Neural progenitor cell (in vitro differentiated cells): ENCODE measurements at regions not wholly inside any gene's neighbourhood (a gene's known extent, or its start where the extent isn't known, plus 50 kb on each side); places are given as distances from the start of the nearest gene placed in this dataset.

ENCODE experiments used
- EZH2 ChIP-seq: fragments of 200-600 bp; sonication (generic); IDR thresholded peaks from 2 replicates; pipeline ENCODE4 v1.6.1; 2017; ENCODE audit warnings: antibody characterized with exemption, mild to moderate bottlenecking, moderate library complexity
- EZH2phosphoT487 ChIP-seq: fragments of 200-600 bp; sonication (generic); IDR thresholded peaks from 2 replicates; pipeline ENCODE4 v1.6.1; 2017; ENCODE audit warnings: antibody characterized with exemption
- TF ChIP-seq, protein P1 (sequence below): fragments of 200-600 bp; sonication (generic); IDR thresholded peaks from 2 replicates; pipeline ENCODE4 v1.5.1; 2017; ENCODE audit warnings: antibody characterized with exemption, mild to moderate bottlenecking

DNA sequence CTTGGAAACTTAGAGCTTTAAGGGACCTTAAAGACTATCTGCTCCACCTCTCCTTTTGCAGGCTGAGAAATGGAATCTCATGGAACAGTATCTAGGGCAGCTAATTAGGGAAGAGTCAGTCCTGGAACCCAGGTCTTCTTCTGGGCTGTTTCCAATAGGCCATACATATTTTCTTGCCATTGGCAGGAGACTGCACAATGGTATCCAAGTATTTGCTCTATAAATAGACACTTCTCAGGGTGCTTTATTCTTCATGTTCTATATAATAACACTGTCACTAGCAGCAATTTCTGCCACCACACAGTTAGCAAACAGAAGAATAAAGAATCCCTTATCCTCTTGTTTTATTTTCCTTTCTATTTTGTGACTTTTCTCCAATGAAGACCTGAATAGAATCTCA lies 291.7 kb downstream of the C4orf33 start:
- TF ChIP-seq, protein P1, sequence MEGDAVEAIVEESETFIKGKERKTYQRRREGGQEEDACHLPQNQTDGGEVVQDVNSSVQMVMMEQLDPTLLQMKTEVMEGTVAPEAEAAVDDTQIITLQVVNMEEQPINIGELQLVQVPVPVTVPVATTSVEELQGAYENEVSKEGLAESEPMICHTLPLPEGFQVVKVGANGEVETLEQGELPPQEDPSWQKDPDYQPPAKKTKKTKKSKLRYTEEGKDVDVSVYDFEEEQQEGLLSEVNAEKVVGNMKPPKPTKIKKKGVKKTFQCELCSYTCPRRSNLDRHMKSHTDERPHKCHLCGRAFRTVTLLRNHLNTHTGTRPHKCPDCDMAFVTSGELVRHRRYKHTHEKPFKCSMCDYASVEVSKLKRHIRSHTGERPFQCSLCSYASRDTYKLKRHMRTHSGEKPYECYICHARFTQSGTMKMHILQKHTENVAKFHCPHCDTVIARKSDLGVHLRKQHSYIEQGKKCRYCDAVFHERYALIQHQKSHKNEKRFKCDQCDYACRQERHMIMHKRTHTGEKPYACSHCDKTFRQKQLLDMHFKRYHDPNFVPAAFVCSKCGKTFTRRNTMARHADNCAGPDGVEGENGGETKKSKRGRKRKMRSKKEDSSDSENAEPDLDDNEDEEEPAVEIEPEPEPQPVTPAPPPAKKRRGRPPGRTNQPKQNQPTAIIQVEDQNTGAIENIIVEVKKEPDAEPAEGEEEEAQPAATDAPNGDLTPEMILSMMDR: no peak
- TF ChIP-seq EZH2 (no peak), EZH2phosphoT487 (no peak)
